Prostate gland (tissue), 2 donors: ENCODE measurements at regions not wholly inside any gene's neighbourhood (a gene's known extent, or its start where the extent isn't known, plus 50 kb on each side); places are given as distances from the start of the nearest gene placed in this dataset.

Experiments used
- DNase-seq: peaks from one replicate; pipeline ENCODE4 v3.0.0-alpha.2; 2019; ENCODE audit warnings: low spot score
- H3K27ac ChIP-seq, 2 donors: fragments of 200-600 bp; sonication (generic); 2 replicates each; pipeline ENCODE4 v1.5.1; 2017 to 2019
- H3K27me3 ChIP-seq: fragments of 200-600 bp; sonication (generic); replicated peaks from 2 replicates; pipeline ENCODE4 v1.5.1; 2019; ENCODE audit not compliant: insufficient read depth
- H3K36me3 ChIP-seq, 2 donors: fragments of 200-600 bp; sonication (generic); 1 replicate in 1 of 2; 2 replicates in 1 of 2; pipeline versions ENCODE4 v1.5.1 to v1.8.1; 2017 to 2019
- H3K4me1 ChIP-seq: fragments of 200-600 bp; sonication (generic); replicated peaks from 2 replicates; pipeline ENCODE4 v1.5.1; 2019
- H3K4me3 ChIP-seq, 2 donors: fragments of 200-600 bp; sonication (generic); 2 replicates each; pipeline ENCODE4 v1.5.1; 2017 to 2019
- H3K9me3 ChIP-seq: fragments of 200-600 bp; sonication (generic); 2 replicates; pipeline ENCODE4 v1.5.1; 2017
- POLR2A ChIP-seq: fragments of 450-650 bp; IDR thresholded peaks from one replicate; pipeline ENCODE4 v1.6.1; 2016; ENCODE audit warnings: antibody characterized with exemption, mild to moderate bottlenecking
- POLR2AphosphoS5 ChIP-seq: sonication (generic); formaldehyde crosslinking; IDR thresholded peaks from one replicate; pipeline ENCODE4 v1.6.1; 2017; ENCODE audit warnings: antibody characterized with exemption
- WGBS: methylation state at CpG from one replicate; pipeline ENCODE4 v1.1.5; 2018; 5-methylcytosine and 5-hydroxymethylcytosine counted together
- intact Hi-C: fragments of 100-400 bp; cut with DNase I; formaldehyde crosslinking; loops from one replicate; pipeline ENCODE4 v1.14.2; 2022
- TF ChIP-seq, protein P1 (sequence below), 4 experiments: fragments of 200-600 bp in 2 of 4; fragments of 450-650 bp in 2 of 4; sonication (generic) in 2 of 4; IDR thresholded peaks; 1 replicate in 3 of 4; 2 replicates in 1 of 4; pipeline ENCODE4 v1.5.1; 2016 to 2019; ENCODE audit warnings: antibody characterized with exemption in 4 of 4, mild to moderate bottlenecking in 2 of 4, moderate library complexity in 2 of 4

- H3K9me3 ChIP-seq = no peaks in the 10 kb centered on the region
- TF ChIP-seq, protein P1, sequence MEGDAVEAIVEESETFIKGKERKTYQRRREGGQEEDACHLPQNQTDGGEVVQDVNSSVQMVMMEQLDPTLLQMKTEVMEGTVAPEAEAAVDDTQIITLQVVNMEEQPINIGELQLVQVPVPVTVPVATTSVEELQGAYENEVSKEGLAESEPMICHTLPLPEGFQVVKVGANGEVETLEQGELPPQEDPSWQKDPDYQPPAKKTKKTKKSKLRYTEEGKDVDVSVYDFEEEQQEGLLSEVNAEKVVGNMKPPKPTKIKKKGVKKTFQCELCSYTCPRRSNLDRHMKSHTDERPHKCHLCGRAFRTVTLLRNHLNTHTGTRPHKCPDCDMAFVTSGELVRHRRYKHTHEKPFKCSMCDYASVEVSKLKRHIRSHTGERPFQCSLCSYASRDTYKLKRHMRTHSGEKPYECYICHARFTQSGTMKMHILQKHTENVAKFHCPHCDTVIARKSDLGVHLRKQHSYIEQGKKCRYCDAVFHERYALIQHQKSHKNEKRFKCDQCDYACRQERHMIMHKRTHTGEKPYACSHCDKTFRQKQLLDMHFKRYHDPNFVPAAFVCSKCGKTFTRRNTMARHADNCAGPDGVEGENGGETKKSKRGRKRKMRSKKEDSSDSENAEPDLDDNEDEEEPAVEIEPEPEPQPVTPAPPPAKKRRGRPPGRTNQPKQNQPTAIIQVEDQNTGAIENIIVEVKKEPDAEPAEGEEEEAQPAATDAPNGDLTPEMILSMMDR (IDR thresholded peaks at IDR 0.05) = no peak
- TF ChIP-seq POLR2A (no peak), POLR2AphosphoS5 (no peak)
Observed at GRCh38 chr3:87615506-87615905, 339.1 kb upstream of the POU1F1 start.

DNA sequence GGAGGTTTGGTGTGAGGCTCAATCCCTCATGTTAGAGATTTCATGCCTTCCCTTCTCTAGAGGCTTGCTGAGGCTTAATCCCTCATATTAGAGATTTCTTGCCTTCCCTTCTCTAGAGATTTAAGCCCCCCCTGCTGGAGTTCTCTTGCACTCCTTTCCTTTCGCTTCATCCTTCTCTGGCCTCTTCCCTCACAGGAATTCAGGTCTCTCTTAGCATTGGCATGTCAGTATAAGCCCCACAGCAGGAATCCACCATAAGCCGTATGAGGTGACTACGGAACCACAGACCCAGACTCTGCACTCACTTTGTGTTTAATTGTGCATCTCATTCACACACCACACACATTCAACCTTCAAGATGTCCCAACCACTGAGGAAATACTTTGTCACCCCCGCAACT is 338.6 kb upstream of the POU1F1 start:
- Histone ChIP-seq H3K4me1 (no peaks in the 10 kb centered on the region), H3K9me3 (no peaks in the 10 kb centered on the region), H3K4me3 (no peak overlapping the region), H3K27me3 (no peaks in the 10 kb centered on the region), H3K36me3 (no peaks in the 10 kb centered on the region), H3K27ac (no peak overlapping the region)
- TF ChIP-seq POLR2A = no peak
- TF ChIP-seq POLR2AphosphoS5 = no peak
- TF ChIP-seq, protein P1 (IDR thresholded peaks at IDR 0.05) = no peak
- intact Hi-C loops = no loop called here
- 97% methylated on average over 4 of the region's 4 CpGs for WGBS
- no peak for DNase-seq

More at GRCh38 chr3:87615506-87615905, 339.1 kb upstream of the POU1F1 start:
- no peak for DNase-seq
- WGBS = 79% methylated on average over 4 of the region's 4 CpGs
- Histone ChIP-seq H3K4me3 (no peak overlapping the region), H3K36me3 (no peaks in the 10 kb centered on the region), H3K4me1 (no peaks in the 10 kb centered on the region), H3K27ac (no peak overlapping the region), H3K27me3 (no peaks in the 10 kb centered on the region)
- intact Hi-C loops = no loop called here

DNA sequence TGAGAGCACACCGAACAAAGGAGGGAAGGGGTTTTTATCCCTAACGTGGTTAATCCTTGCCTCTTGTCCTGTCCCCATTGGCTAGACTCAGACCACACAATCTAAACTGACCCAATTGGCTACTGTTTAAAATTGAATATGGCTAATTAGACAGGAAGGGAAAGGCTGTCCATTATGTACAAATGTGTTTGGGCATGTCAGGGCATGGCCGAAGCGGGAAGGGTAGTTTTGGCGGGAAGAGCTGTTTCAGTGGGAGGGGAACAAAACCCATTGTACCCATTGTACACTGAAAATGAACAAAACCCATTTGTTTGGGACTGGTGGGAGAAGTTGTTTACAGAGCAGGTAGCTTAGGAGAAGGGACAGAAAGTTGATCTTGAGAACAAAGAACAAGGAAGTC is 330.9 kb upstream of the POU1F1 start:
- Histone ChIP-seq H3K27ac (no peak overlapping the region), H3K4me3 (no peak overlapping the region), H3K4me1 (no peaks in the 10 kb centered on the region), H3K9me3 (no peaks in the 10 kb centered on the region), H3K27me3 (no peaks in the 10 kb centered on the region), H3K36me3 (no peaks in the 10 kb centered on the region)
- intact Hi-C loops = no loop called here
- no peak for TF ChIP-seq POLR2A
- TF ChIP-seq POLR2AphosphoS5 = no peak
- TF ChIP-seq, protein P1 (IDR thresholded peaks at IDR 0.05) = no peak
- WGBS = 88% methylated on average over 5 of the region's 5 CpGs
- DNase-seq = no peak

- no peaks in the 10 kb centered on the region for H3K9me3 ChIP-seq
- H3K4me1 ChIP-seq = no peaks in the 10 kb centered on the region
- peak; percentile 52 for DNase-seq
- H3K4me3 ChIP-seq = no peak overlapping the region
- H3K27ac ChIP-seq = peak overlapping the region in 1 of 2 donors; percentile 46
- WGBS = 44% methylated on average over 4 of the region's 4 CpGs
- no peaks in the 10 kb centered on the region for H3K27me3 ChIP-seq
- intact Hi-C loops = no loop called here
- H3K36me3 ChIP-seq = no peaks in the 10 kb centered on the region
- TF ChIP-seq POLR2AphosphoS5 = peak; percentile 86
- no peak for TF ChIP-seq POLR2A
- TF ChIP-seq, protein P1 (IDR thresholded peaks at IDR 0.05) = no peak
Observed at GRCh38 chr3:87595798-87596197, 319.4 kb upstream of the POU1F1 start.

GRCh38 chr3:87581240-87581639 is 304.9 kb upstream of the POU1F1 start:
- WGBS = 32% methylated on average over 1 of the region's 1 CpG
- intact Hi-C loops = no loop called here
- Histone ChIP-seq H3K27ac (no peak overlapping the region), H3K4me1 (no peaks in the 10 kb centered on the region), H3K27me3 (no peaks in the 10 kb centered on the region), H3K4me3 (no peak overlapping the region), H3K9me3 (no peaks in the 10 kb centered on the region), H3K36me3 (no peaks in the 10 kb centered on the region)
- no peak for DNase-seq
- no peak for TF ChIP-seq POLR2AphosphoS5
- TF ChIP-seq, protein P1 (IDR thresholded peaks at IDR 0.05) = no peak
- no peak for TF ChIP-seq POLR2A
